ENCODE measurements at regions not wholly inside any gene's neighbourhood (a gene's known extent, or its start where the extent isn't known, plus 50 kb on each side); places are given as distances from the start of the nearest gene placed in this dataset.

DNA sequence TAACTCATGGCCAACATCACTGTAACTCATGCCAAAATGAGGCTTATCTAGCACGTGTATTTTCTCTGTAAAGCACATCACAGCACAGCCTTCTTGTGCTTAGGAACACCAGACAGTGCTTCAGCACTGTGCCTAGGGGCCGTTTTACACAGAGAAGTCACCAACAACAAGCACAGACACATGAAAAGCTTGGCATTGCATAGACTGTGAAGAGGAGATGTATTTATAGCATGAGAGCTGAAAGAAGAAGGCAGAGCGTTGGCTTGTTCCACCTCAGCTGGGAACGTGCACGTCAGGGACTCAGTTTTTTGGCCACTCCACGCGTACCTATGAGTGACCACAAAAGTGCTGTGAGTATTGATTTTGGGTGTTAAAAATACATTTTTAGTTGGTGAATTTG lies 116.3 kb upstream of the SFRP2 start:
- TF ChIP-seq, protein P1, sequence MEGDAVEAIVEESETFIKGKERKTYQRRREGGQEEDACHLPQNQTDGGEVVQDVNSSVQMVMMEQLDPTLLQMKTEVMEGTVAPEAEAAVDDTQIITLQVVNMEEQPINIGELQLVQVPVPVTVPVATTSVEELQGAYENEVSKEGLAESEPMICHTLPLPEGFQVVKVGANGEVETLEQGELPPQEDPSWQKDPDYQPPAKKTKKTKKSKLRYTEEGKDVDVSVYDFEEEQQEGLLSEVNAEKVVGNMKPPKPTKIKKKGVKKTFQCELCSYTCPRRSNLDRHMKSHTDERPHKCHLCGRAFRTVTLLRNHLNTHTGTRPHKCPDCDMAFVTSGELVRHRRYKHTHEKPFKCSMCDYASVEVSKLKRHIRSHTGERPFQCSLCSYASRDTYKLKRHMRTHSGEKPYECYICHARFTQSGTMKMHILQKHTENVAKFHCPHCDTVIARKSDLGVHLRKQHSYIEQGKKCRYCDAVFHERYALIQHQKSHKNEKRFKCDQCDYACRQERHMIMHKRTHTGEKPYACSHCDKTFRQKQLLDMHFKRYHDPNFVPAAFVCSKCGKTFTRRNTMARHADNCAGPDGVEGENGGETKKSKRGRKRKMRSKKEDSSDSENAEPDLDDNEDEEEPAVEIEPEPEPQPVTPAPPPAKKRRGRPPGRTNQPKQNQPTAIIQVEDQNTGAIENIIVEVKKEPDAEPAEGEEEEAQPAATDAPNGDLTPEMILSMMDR (IDR thresholded peaks at IDR 0.05), result no peak
- TF ChIP-seq EP300 (IDR thresholded peaks at IDR 0.05), result no peak
